ENCODE measurements at regions not wholly inside any gene's neighbourhood (a gene's known extent, or its start where the extent isn't known, plus 50 kb on each side); places are given as distances from the start of the nearest gene placed in this dataset.

- TF ChIP-seq, protein P1, sequence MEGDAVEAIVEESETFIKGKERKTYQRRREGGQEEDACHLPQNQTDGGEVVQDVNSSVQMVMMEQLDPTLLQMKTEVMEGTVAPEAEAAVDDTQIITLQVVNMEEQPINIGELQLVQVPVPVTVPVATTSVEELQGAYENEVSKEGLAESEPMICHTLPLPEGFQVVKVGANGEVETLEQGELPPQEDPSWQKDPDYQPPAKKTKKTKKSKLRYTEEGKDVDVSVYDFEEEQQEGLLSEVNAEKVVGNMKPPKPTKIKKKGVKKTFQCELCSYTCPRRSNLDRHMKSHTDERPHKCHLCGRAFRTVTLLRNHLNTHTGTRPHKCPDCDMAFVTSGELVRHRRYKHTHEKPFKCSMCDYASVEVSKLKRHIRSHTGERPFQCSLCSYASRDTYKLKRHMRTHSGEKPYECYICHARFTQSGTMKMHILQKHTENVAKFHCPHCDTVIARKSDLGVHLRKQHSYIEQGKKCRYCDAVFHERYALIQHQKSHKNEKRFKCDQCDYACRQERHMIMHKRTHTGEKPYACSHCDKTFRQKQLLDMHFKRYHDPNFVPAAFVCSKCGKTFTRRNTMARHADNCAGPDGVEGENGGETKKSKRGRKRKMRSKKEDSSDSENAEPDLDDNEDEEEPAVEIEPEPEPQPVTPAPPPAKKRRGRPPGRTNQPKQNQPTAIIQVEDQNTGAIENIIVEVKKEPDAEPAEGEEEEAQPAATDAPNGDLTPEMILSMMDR (IDR thresholded peaks at IDR 0.05; ENCODE audit: low read depth, low read length), result no peak
- TF ChIP-seq EZH2phosphoT487 (IDR thresholded peaks at IDR 0.05; ENCODE audit: low read depth), result no peak
Observed at GRCh38 chr4:11535333-11535732, 106.6 kb upstream of the HS3ST1 start.
